IMR-90 (cell line): ENCODE measurements at regions not wholly inside any gene's neighbourhood (a gene's known extent, or its start where the extent isn't known, plus 50 kb on each side); places are given as distances from the start of the nearest gene placed in this dataset.

Experiments used
- ATAC-seq: fragments of 200-7000 bp; cut with Tn5 transposase; 2 replicates; pipeline ENCODE4 v1.9.1; 2020; ENCODE audit warnings: low read depth, mild to moderate bottlenecking, moderate library complexity
- BruUV-seq: library from RNA; stranded (reverse); fragments of 400-500 nt; replicated peaks from 2 replicates; lab custom pipeline; 2021; lab: Mats Ljungman, UMichigan
- CTCF ChIA-PET: fragments of 300-600 bp; formaldehyde crosslinking; extraction: SDS; loops from one replicate; lab custom pipeline; 2021; ENCODE audit warnings: antibody characterized with exemption; lab: Yijun Ruan, JAX
- POLR2A ChIA-PET: fragments of 300-600 bp; sonication (Branson Sonifier 250); formaldehyde crosslinking; loops from one replicate; lab custom pipeline; 2022; ENCODE audit warnings: antibody characterized with exemption; ENCODE audit not compliant: unreplicated experiment; lab: Charles Lee
- DNase-seq: peaks from one replicate; pipeline ENCODE4 v3.0.0; 2013
- H2AFZ ChIP-seq: replicated peaks from 2 replicates; pipeline ENCODE3; 2013; ENCODE audit warnings: low read length, mild to moderate bottlenecking; ENCODE audit not compliant: poor library complexity
- H2AK5ac ChIP-seq: 2 replicates; pipeline ENCODE4 v1.6.1; 2013; ENCODE audit warnings: low read depth, low read length, inconsistent platforms
- H2AK9ac ChIP-seq: replicated peaks from 2 replicates; pipeline ENCODE3; 2013; ENCODE audit warnings: mild to moderate bottlenecking, low read depth, low read length, moderate library complexity; ENCODE audit not compliant: poor library complexity
- H2BK120ac ChIP-seq: 2 replicates; pipeline ENCODE4 v1.6.1; 2013; ENCODE audit warnings: low read depth, low read length, inconsistent platforms
- H2BK15ac ChIP-seq: 3 replicates; pipeline ENCODE4 v1.6.1; 2013; ENCODE audit warnings: low read depth, low read length, inconsistent platforms
- H2BK20ac ChIP-seq: 2 replicates; pipeline ENCODE4 v1.6.1; 2013; ENCODE audit warnings: low read depth, mild to moderate bottlenecking, inconsistent platforms, low read length, moderate library complexity
- H2BK5ac ChIP-seq: 2 replicates; pipeline ENCODE4 v1.6.1; 2013; ENCODE audit warnings: mild to moderate bottlenecking, low read depth, low read length, inconsistent platforms; ENCODE audit not compliant: poor library complexity, severe bottlenecking
- H3K14ac ChIP-seq: replicated peaks from 2 replicates; pipeline ENCODE4 v1.6.1; 2013; ENCODE audit warnings: low read depth, low read length, inconsistent platforms
- H3K18ac ChIP-seq: 2 replicates; pipeline ENCODE4 v1.6.1; 2013; ENCODE audit warnings: low read depth, low read length, control low read depth
- H3K23ac ChIP-seq: 2 replicates; pipeline ENCODE4 v1.6.1; 2013; ENCODE audit warnings: low read depth, low read length, inconsistent platforms
- H3K27ac ChIP-seq: 2 replicates; pipeline ENCODE4 v1.5.1; 2013; ENCODE audit warnings: mild to moderate bottlenecking, control low read depth, low read length; ENCODE audit not compliant: insufficient read depth
- H3K27me3 ChIP-seq: 2 replicates; pipeline ENCODE4 v1.6.1; 2013; ENCODE audit warnings: low read length; ENCODE audit not compliant: control insufficient read depth, insufficient read depth
- H3K36me3 ChIP-seq: 2 replicates; pipeline ENCODE4 v1.6.1; 2013; ENCODE audit warnings: low read length, mixed read lengths; ENCODE audit not compliant: control insufficient read depth, insufficient read depth
- H3K4ac ChIP-seq: 2 replicates; pipeline ENCODE4 v1.6.1; 2013; ENCODE audit warnings: low read depth, low read length, inconsistent platforms
- H3K4me1 ChIP-seq: 2 replicates; pipeline ENCODE4 v1.6.1; 2013; ENCODE audit warnings: low read length, mixed read lengths; ENCODE audit not compliant: control insufficient read depth, insufficient read depth
- H3K4me2 ChIP-seq: 2 replicates; pipeline ENCODE4 v1.6.1; 2013; ENCODE audit warnings: low read depth, mild to moderate bottlenecking, control low read depth, low read length, moderate library complexity
- H3K4me3 ChIP-seq: 2 replicates; pipeline ENCODE4 v1.5.1; 2013; ENCODE audit warnings: low read depth, mild to moderate bottlenecking, control low read depth, low read length, moderate library complexity; ENCODE audit not compliant: insufficient read depth
- H3K56ac ChIP-seq: 2 replicates; pipeline ENCODE4 v1.6.1; 2013; ENCODE audit warnings: low read length, inconsistent platforms; ENCODE audit not compliant: insufficient read depth; ENCODE audit errors: extremely low read depth
- H3K79me1 ChIP-seq, 2 experiments: 2 replicates each; pipeline ENCODE4 v1.6.1; 2013; ENCODE audit warnings: low read length in 2 of 2, inconsistent platforms in 1 of 2, low read depth in 1 of 2
- H3K9ac ChIP-seq: 2 replicates; pipeline ENCODE4 v1.6.1; 2013; ENCODE audit warnings: low read depth, low read length, control low read depth
- H3K9me1 ChIP-seq: 2 replicates; pipeline ENCODE4 v1.6.1; 2013; ENCODE audit warnings: low read length, inconsistent platforms; ENCODE audit not compliant: insufficient read depth
- H3K9me3 ChIP-seq: 2 replicates; pipeline ENCODE4 v1.6.1; 2013; ENCODE audit warnings: low read length; ENCODE audit not compliant: control insufficient read depth, insufficient read depth
- H4K20me1 ChIP-seq: 2 replicates; pipeline ENCODE4 v1.6.1; 2013; ENCODE audit warnings: low read length, inconsistent platforms; ENCODE audit not compliant: insufficient read depth
- H4K5ac ChIP-seq: 2 replicates; pipeline ENCODE4 v1.6.1; 2013; ENCODE audit warnings: mild to moderate bottlenecking, low read depth, low read length, control low read depth
- H4K8ac ChIP-seq, 2 experiments: 2 replicates each; pipeline ENCODE4 v1.6.1; 2013; ENCODE audit warnings: low read depth in 2 of 2, low read length in 2 of 2, control low read depth in 1 of 2, inconsistent platforms in 1 of 2
- H4K91ac ChIP-seq: 2 replicates; pipeline ENCODE4 v1.6.1; 2013; ENCODE audit warnings: low read depth, low read length, inconsistent platforms; ENCODE audit not compliant: insufficient read depth
- RCOR1 ChIP-seq: IDR thresholded peaks from 2 replicates; pipeline ENCODE4 v1.6.1; 2012; ENCODE audit warnings: mild to moderate bottlenecking, low read length, improper control_type of control experiment; ENCODE audit not compliant: insufficient replicate concordance
- WGBS, 2 experiments: methylation state at CpG; one replicate each; pipeline versions ENCODE4 v1.1.5 to v1.1.7; 2013; ENCODE audit warnings: missing lambda C conversion rate in 2 of 2; ENCODE audit not compliant: insufficient read length in 1 of 2; ENCODE audit errors: extremely low coverage in 2 of 2; 5-methylcytosine and 5-hydroxymethylcytosine counted together
- dilution Hi-C: fragments of 300-500 bp; cut with HindIII; formaldehyde crosslinking; loops from one replicate; pipeline ENCODE4 v1.14.3; 2018; ENCODE audit warnings: low sequenced_read_pairs; ENCODE audit not compliant: unreplicated experiment
- in situ Hi-C: fragments of 300-500 bp; cut with MboI; formaldehyde crosslinking; loops from 3 replicates; pipeline ENCODE4 v1.14.3; 2019; ENCODE audit warnings: low sequenced_read_pairs, inconsistent platforms, mixed read lengths
- intact Hi-C: fragments of 100-400 bp; cut with micrococcal nuclease; formaldehyde crosslinking; loops from 2 replicates; pipeline ENCODE4 v1.10.0; 2022

DNA sequence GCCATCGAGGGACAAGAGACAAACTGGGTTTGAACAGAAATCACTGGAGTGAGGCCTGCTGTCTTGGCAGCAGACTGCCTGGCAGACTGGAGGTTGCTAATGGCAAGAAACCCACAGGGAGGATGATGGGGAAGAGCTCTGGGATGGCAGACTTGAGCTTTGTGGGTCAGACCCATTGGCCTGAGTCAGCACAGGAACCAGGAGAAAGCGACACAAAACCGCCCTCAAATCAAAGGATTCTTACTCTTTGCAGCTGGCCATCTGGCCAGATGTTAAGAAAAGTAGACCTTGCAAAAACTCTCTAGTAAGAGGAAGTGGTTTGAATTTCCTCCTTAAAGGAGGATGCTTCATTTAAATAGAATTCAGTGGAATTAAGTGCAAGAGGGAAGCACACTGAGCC lies 195.2 kb upstream of the JUN start:
- Histone ChIP-seq H3K18ac (no peak overlapping the region), H2BK15ac (no peak overlapping the region), H4K20me1 (no peaks in the 10 kb centered on the region), H2BK20ac (no peak overlapping the region), H3K4me1 (peaks cover 6% of the 10 kb centered on the region; the same call in 1 of the 2 replicates), H2AK9ac (no peak overlapping the region), H3K4me3 (no peak overlapping the region), H2BK5ac (no peak overlapping the region), H3K27me3 (no peaks in the 10 kb centered on the region; the same call in 1 of the 2 replicates), H3K79me1 (no peaks in the 10 kb centered on the region), H3K4me2 (no peak overlapping the region), H3K23ac (no peak overlapping the region), H4K91ac (no peak overlapping the region), H3K56ac (no peak overlapping the region), H3K27ac (no peak overlapping the region), H3K9me3 (no peaks in the 10 kb centered on the region), H2AK5ac (no peak overlapping the region), H3K9me1 (no peaks in the 10 kb centered on the region), H3K9ac (no peak overlapping the region), H3K4ac (no peak overlapping the region), H4K5ac (no peak overlapping the region), H3K36me3 (no peaks in the 10 kb centered on the region), H3K14ac (no peak overlapping the region), H2AFZ (no peak overlapping the region), H4K8ac (no peak overlapping the region), H2BK120ac (no peak overlapping the region)
- no peak for TF ChIP-seq RCOR1
- WGBS, 2 experiments, result 60% methylated on average over 1 of the region's 3 CpGs; no CpG with 5 or more reads in 1 of the 2 experiments
- POLR2A ChIA-PET, result no interaction called here
- intact Hi-C loops (no loop called here), in situ Hi-C loops (no loop called here), dilution Hi-C loops (no loop called here)
- ATAC-seq, result no peak
- peak; percentile 20 for DNase-seq
- CTCF ChIA-PET, result no interaction called here
- no TSS peak for BruUV-seq
